Hypothalamus (tissue), 51 donors: ENCODE measurements at regions not wholly inside any gene's neighbourhood (a gene's known extent, or its start where the extent isn't known, plus 50 kb on each side); places are given as distances from the start of the nearest gene placed in this dataset.

Source experiments
- DNase-seq, 51 donors: peaks; one replicate each; lab custom pipeline; 2025; lab: John Stamatoyannopoulos, UW

GRCh38 chr13:76796851-76797250 lies 89.4 kb downstream of the KCTD12 start:
- no peak for DNase-seq

- DNase-seq, result no peak
These were observed 90.2 kb downstream of the KCTD12 start for GRCh38 chr13:76795701-76796695.

- peak in 5 of 51 donors; percentile 2 to 52 (median 6) for DNase-seq
These were observed 93.4 kb downstream of the KCTD12 start for GRCh38 chr13:76792731-76793347.

DNA sequence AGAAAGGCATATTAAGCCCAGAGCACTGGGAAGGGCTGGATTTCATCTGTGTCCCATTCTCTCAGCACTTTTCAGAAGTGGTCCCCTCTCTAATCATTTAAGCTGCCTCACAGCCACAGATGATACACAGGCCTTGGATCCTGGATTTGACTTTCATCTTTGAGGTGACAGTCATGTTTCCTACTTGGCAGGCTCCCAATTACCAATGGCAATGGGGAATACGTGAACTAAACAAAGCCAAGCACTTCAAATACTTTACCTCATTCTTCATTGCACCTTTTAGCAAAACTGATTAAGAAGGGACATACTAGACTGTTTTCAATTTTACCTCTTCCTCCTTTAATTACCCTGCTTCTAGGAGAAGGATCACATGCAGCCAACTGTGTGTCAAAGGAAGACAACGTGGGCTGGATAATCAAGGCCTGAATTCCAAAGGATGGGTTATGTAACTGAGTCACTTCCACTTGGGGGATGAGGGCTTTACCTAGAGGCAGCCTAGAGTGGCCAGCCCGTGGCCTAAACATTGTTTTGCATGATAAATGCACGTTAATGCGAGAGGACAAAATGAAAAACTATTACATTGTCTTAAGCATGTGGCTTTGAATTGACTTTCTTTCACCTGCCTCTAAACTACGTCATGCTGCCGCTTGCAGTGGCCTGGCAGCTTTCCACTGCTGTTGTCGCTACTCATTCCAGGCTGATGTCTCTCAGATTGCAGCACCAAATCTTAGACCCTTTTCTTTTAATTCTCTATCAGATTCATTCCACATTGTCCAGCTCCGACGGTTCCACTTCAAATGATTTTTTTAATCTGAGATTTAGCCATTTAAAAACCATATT lies 95.0 kb downstream of the KCTD12 start:
- DNase-seq, result no peak

- peak in 1 of 51 donors; percentile 9 for DNase-seq
These were observed 95.7 kb downstream of the KCTD12 start for GRCh38 chr13:76790526-76790925.

GRCh38 chr13:76783798-76784197 lies 102.4 kb downstream of the KCTD12 start:
- DNase-seq, result no peak

DNA sequence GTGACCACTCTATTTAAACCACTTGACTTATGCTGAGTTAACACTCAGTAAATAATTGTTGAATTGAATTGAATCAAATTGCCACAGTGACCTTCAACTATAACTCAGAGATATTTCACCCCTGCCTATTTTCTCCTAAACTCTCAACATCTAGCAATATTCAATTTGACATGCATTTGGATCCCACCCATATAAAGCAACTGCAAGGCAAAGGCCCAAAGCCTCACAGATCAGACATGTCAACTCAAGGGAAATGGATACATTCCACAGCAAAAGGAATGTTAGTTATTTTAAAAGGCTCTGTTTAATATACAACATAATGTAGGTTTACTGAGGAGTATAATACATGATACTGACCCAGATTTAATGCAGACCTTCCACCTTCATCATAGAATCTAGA lies 107.4 kb downstream of the KCTD12 start:
- DNase-seq, result no peak

GRCh38 chr13:76777096-76777495 lies 109.1 kb downstream of the KCTD12 start:
- DNase-seq, result no peak

DNA sequence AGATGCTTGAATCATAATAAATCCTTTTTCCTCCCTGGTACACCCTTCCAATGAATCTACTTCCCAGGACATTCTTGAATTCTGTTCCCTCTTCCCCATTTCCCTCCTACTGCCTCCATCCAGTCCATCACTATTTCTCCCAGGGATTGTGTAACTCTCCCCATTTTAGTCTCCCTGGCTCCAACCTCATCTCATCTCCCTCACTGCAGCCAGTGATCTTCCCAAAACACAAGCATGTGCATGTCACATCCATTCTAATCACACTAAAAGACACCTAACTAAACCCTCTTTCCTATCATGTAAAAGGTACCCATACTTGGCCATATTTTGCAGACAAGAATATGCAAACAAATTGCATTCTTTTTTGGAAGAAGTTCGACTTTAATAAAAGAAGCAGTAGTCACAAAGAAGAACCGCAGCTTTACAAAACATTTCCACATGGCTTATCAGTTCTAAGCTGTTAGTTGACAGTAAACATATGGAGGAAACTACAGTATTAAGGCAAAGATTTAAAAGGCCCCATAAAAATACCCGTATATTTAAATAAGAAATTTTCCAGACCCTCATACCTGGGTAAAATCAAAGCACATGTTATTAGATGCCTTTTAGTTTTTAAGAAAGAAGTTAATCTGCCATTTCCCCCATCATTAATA lies 111.0 kb downstream of the KCTD12 start:
- DNase-seq, result no peak

DNA sequence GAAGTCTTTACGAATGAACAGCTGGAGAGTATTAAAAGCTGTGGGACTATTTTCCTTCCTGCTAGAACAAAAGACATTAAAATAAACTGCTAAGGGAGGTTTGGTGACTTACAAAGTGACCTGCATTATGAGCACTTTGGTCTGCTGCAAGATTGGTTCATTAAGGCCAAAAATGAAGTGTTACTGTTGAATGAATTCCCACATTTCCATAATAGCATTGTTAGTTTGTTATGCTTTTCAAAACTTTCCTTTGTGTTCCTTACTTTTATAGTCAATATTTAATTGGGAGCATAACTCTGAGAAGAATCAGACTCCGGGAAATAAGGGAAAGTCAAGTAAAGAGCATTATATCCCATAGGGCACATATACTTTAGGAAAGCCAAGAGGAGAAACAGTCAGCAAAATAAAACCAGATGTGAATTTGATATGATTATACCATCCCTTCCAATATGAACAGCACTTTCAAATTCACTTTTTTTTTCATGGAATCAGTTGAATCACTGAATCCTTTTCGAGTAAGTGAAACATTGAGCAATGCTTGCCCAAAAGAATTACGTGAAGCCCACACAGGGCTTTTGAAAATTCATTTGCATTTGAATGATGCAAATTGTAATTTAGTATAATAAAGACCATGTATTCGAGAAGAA lies 112.6 kb downstream of the KCTD12 start:
- no peak for DNase-seq

DNA sequence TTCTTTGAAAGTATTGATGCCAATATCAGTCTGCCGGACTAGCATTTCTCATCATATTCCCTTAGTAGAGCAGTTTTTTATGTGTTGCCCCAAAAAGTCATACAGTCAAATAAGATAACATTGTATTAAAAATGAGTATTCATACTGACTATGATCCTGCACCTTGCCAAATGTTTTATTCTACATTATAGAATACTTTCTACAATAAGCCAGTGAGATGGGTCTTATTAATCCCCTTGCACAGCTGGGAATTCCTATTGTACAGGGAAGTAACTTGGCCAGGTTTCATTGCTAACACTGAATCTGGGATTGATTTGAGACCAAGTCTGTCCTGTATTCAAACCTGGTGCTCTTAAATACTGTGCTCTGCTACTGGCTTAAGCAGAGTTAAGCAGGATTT lies 114.0 kb downstream of the KCTD12 start:
- DNase-seq, result no peak

DNA sequence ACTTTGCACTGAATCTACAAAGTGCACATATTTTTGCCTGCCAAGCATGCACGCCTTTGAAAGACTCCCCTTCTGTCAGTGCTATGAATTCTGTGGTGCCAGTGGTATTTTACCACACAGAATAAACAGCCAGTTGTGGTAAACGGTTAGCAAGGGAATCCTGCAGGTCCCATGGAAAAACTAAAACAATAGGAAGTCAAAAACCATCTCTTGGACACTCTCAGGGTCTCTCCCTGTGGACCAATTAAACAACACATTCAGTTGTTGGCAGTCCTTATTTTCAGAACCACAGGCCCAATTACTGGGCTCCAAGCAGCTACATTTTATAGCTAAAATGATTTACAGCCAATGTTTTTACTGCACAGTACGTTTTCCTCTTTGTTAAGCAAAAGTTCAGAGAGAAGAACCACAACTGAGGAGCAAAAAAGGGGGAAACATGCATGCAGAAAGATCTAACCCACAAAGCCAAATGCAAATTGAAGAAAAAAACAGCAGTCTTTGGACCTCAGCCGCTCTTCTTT lies 116.9 kb downstream of the KCTD12 start:
- DNase-seq, result no peak

DNA sequence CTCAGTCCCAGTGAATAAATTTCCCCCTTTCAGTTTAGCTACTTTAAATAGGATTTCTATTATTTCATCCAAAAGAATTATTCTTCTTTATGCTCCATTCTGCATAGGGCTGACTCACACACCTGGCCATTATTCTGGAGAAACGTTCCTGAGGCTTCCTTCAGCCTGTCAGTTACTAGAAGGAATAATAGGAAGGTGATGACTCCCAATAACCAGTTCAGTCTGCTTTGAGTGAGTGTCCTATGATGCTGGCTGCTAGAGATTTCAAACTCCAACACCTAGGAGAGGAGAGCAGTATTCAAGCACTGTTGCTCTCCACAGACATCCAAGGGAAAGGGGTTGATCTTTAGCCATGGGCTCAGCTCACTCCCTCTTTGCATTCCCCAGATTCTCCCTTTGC lies 117.8 kb downstream of the KCTD12 start:
- DNase-seq, result no peak

- no peak for DNase-seq
These were observed 121.3 kb downstream of the KCTD12 start for GRCh38 chr13:76764916-76765315.

DNA sequence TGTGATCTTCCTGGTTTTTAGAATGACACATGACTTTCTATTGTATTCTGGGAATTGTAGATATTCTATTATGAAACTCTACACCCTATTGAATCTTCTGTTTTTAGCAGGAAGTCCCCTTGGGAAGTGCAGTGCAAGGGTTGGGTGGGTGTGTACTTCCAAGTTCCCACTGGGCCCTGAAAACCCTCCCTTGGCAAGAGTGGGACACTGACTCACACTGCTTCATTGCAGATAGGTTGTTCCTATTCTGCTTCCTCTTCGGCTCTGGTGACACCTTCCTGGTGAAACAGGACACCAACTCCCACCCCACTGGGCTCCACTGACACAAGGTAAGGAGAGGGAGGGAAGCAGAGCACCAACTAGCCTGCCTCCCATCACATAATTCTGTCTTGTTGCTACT lies 121.8 kb downstream of the KCTD12 start:
- peak in 1 of 51 donors; percentile 2 for DNase-seq

DNA sequence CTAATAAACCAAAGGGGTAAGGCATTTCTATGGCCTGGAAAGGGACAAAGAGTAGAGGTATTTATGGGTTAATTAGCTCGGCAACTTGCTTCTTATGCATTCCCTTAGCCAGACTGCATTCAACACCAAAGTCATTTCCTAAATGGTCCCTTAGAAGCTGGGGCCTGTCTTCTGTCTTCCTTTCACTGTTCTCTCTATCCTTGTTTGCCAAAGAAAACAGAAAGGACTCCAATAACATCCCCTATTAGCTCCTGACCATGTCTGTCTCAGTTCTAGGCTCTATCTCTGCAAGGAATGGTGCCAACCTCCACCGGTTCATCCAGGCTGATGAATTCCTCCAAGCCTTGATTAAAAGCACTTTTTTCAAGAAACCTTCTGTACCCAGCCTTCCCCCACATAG lies 123.5 kb downstream of the KCTD12 start:
- no peak for DNase-seq

GRCh38 chr13:76759877-76760276 lies 126.3 kb downstream of the KCTD12 start:
- DNase-seq, result no peak

DNA sequence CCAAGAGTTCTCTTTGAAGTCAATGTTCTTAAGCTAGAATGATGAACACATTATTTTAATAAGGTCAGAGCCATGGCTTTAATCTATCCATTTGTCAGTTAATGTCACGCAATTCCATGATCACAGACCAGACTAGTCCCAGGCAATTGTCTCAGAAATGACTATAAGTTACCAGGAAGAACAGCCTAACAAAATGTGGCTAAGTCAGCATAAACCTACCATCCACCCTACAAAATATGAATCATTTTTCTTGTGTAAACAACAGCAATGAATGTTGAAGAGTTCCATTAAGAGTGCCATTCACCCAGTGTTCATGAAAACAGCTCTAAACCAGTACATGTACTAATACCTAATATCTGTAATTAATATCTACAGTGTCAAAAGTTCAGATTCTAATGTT lies 127.5 kb downstream of the KCTD12 start:
- no peak for DNase-seq

- no peak for DNase-seq
These were observed 127.9 kb downstream of the KCTD12 start for GRCh38 chr13:76758257-76758656.

GRCh38 chr13:76756451-76756850 lies 129.8 kb downstream of the KCTD12 start:
- DNase-seq, result no peak
